ENCODE measurements at regions not wholly inside any gene's neighbourhood (a gene's known extent, or its start where the extent isn't known, plus 50 kb on each side); places are given as distances from the start of the nearest gene placed in this dataset.

DNA sequence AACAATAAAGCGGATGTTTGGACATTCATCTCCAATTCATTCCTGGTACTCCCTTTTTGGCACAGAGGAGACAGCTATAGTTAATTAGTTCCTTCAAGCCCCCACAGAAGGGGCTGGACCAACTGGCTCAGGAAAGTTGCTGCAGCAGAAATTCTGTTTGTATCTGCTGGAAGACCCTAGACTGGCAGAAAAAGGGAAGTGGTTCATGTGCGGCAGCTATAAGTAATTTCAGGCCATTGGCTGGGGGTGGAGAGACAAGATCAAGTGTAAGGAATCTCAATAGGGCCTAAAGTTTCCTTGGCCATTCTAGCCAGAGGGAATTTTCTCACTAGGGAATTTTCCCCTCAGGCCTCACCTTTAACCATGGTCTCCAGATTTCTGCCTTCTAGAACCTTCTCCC lies 89.9 kb upstream of the DHX15 start:
- Histone ChIP-seq H3K27me3 (ENCODE audit: control insufficient read depth in 2 of 2, insufficient read depth in 2 of 2, low read length in 2 of 2) (no peaks in the 10 kb centered on the region), H3K4me3 (replicated peaks in 1 of 3; ENCODE audit: low read depth in 2 of 3, low read length in 3 of 3) (no peak overlapping the region), H4K20me1 (ENCODE audit: insufficient read depth, low read length) (no peaks in the 10 kb centered on the region), H3K9me3 (replicated peaks in 1 of 2; ENCODE audit: control insufficient read depth in 1 of 2, insufficient read depth in 1 of 2, low read length in 2 of 2) (peaks cover 6 to 7% of the 10 kb centered on the region in 2 donors), H3K4me1 (ENCODE audit: control insufficient read depth in 1 of 2, insufficient read depth in 2 of 2, low read length in 2 of 2) (peaks cover 5 to 6% of the 10 kb centered on the region in 2 donors), H3K4me2 (replicated peaks; ENCODE audit: extremely low read depth, low read length, poor library complexity, severe bottlenecking) (no peak overlapping the region), H3K79me2 (ENCODE audit: insufficient read depth, low read length) (no peaks in the 10 kb centered on the region), H2AFZ (ENCODE audit: insufficient read depth, low read depth, low read length, poor library complexity, severe bottlenecking) (no peak overlapping the region), H3K9ac (ENCODE audit: insufficient read depth, low read length, poor library complexity, severe bottlenecking) (no peak overlapping the region), H3K27ac (ENCODE audit: low read depth in 1 of 2, low read length in 2 of 2) (no peak overlapping the region), H3K36me3 (replicated peaks in 1 of 2; ENCODE audit: control insufficient read depth in 1 of 2, insufficient read depth in 2 of 2, low read length in 2 of 2) (no peaks in the 10 kb centered on the region)
- peaks cover 1 to 4% (median 2%) of the 10 kb centered on the region in 3 donors for H3K27me3 Mint-ChIP-seq (ENCODE audit: low read depth in 3 of 3)
- no peak overlapping the region for H3K4me3 Mint-ChIP-seq
- H3K36me3 Mint-ChIP-seq, result no peaks in the 10 kb centered on the region
- intact Hi-C loops (cut with micrococcal nuclease), result no loop called here
- no peak overlapping the region for H3K27ac Mint-ChIP-seq
- 0% methylated on average over 1 of the region's 2 CpGs for WGBS (ENCODE audit: insufficient coverage)
- H3K4me1 Mint-ChIP-seq, result peaks cover 7% of the 10 kb centered on the region
- DNase-seq, result peak in 1 of 3 donors; percentile 8
- H3K9me3 Mint-ChIP-seq, result peaks cover 0 to 13% (median 9%) of the 10 kb centered on the region in 7 donors
- TF ChIP-seq, protein P1, sequence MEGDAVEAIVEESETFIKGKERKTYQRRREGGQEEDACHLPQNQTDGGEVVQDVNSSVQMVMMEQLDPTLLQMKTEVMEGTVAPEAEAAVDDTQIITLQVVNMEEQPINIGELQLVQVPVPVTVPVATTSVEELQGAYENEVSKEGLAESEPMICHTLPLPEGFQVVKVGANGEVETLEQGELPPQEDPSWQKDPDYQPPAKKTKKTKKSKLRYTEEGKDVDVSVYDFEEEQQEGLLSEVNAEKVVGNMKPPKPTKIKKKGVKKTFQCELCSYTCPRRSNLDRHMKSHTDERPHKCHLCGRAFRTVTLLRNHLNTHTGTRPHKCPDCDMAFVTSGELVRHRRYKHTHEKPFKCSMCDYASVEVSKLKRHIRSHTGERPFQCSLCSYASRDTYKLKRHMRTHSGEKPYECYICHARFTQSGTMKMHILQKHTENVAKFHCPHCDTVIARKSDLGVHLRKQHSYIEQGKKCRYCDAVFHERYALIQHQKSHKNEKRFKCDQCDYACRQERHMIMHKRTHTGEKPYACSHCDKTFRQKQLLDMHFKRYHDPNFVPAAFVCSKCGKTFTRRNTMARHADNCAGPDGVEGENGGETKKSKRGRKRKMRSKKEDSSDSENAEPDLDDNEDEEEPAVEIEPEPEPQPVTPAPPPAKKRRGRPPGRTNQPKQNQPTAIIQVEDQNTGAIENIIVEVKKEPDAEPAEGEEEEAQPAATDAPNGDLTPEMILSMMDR (IDR thresholded peaks at IDR 0.05), result no peak

DNA sequence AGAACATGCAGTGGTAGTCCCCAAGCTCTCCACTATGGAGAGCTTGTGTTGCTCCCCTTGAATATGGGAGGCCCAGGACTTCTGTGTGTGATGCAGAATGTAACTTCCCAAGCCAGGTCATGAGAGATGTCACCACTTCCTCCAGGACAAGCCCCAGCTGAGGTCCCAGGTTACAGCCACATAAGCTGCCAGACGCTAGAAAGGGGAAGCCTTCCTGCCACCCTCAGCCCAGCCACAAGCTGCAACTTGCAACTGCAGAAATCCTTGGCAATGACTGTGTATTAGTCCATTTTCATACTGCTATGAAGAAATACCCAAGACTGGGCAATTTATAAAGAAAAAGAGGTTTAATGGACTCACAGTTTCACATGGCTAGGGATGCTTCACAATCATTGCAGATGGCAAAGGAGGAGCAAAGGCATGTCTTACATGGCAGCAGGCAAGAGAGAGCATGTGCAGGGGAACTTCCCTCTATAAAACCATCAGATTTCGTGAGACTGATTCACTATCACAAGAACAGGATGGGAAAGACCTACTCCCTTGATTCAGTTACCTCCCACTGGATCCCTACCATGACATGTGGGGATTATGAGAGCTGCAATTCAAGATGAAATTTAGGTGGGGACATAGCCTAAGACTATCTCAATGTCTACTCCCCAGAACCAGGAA lies 91.5 kb upstream of the DHX15 start:
- Mint-ChIP-seq H3K4me3 (no peak overlapping the region), H3K36me3 (no peaks in the 10 kb centered on the region), H3K27ac (peak overlapping the region in 2 of 7 donors; percentile 9 to 62), H3K4me1 (peaks cover 7% of the 10 kb centered on the region), H3K27me3 (ENCODE audit: low read depth in 3 of 3) (peaks cover 5 to 10% (median 7%) of the 10 kb centered on the region in 3 donors), H3K9me3 (peaks cover 0 to 14% (median 12%) of the 10 kb centered on the region in 7 donors)
- peak; percentile 6 to 60 (median 17) for DNase-seq
- H3K9ac ChIP-seq (ENCODE audit: insufficient read depth, low read length, poor library complexity, severe bottlenecking), result no peak overlapping the region
- no peaks in the 10 kb centered on the region for H3K27me3 ChIP-seq (ENCODE audit: control insufficient read depth in 2 of 2, insufficient read depth in 2 of 2, low read length in 2 of 2)
- no peak overlapping the region for H3K4me2 ChIP-seq (replicated peaks; ENCODE audit: extremely low read depth, low read length, poor library complexity, severe bottlenecking)
- no peak overlapping the region for H3K27ac ChIP-seq (ENCODE audit: low read depth in 1 of 2, low read length in 2 of 2)
- H2AFZ ChIP-seq (ENCODE audit: insufficient read depth, low read depth, low read length, poor library complexity, severe bottlenecking), result no peak overlapping the region
- H3K4me3 ChIP-seq (replicated peaks in 1 of 3; ENCODE audit: low read depth in 2 of 3, low read length in 3 of 3), result no peak overlapping the region
- peaks cover 5 to 6% of the 10 kb centered on the region in 2 donors for H3K4me1 ChIP-seq (ENCODE audit: control insufficient read depth in 1 of 2, insufficient read depth in 2 of 2, low read length in 2 of 2)
- H3K36me3 ChIP-seq (replicated peaks in 1 of 2; ENCODE audit: control insufficient read depth in 1 of 2, insufficient read depth in 2 of 2, low read length in 2 of 2), result no peaks in the 10 kb centered on the region
- TF ChIP-seq, protein P1 (IDR thresholded peaks at IDR 0.05), result no peak
- intact Hi-C loops (cut with micrococcal nuclease), result no loop called here
- H3K79me2 ChIP-seq (ENCODE audit: insufficient read depth, low read length), result no peaks in the 10 kb centered on the region
- 0% methylated on average over 1 of the region's 2 CpGs for WGBS (ENCODE audit: insufficient coverage)
- H3K9me3 ChIP-seq (replicated peaks in 1 of 2; ENCODE audit: control insufficient read depth in 1 of 2, insufficient read depth in 1 of 2, low read length in 2 of 2), result peaks cover 6 to 7% of the 10 kb centered on the region in 2 donors
- H4K20me1 ChIP-seq (ENCODE audit: insufficient read depth, low read length), result no peaks in the 10 kb centered on the region
